K562 (cell line): ENCODE measurements at regions not wholly inside any gene's neighbourhood (a gene's known extent, or its start where the extent isn't known, plus 50 kb on each side); places are given as distances from the start of the nearest gene placed in this dataset.

ENCODE experiments used
- ATAC-seq: fragments of 200-7000 bp; cut with Tn5 transposase; 3 replicates; pipeline ENCODE4 v1.9.1; 2020; ENCODE audit warnings: moderate library complexity
- BruUV-seq: library from RNA; stranded (reverse); fragments of 400-500 nt; replicated peaks from 2 replicates; lab custom pipeline; 2021; lab: Mats Ljungman, UMichigan
- CTCF ChIA-PET: fragments of 300-600 bp; formaldehyde crosslinking; extraction: SDS; loops from one replicate; lab custom pipeline; 2021; ENCODE audit warnings: low intra/inter-chr PET ratio; lab: Yijun Ruan, JAX
- POLR2A ChIA-PET: fragments of 300-600, 350-650 bp; sonication (Branson Sonifier 250); formaldehyde crosslinking; extraction: SDS; loops from one replicate; lab custom pipeline; 2021; ENCODE audit warnings: antibody characterized with exemption, inconsistent platforms; lab: Yijun Ruan, JAX
- DNase-seq, 4 experiments: peaks; one replicate each; pipeline versions ENCODE4 v3.0.0 to v3.0.0-alpha.2; 2011 to 2018; ENCODE audit warnings: low spot score in 3 of 4, mixed read lengths in 3 of 4; ENCODE audit errors: extremely low read depth in 1 of 4
- FAIRE-seq: peaks from 2 replicates; lab custom pipeline; 2011; peaks lifted over from hg19 to GRCh38; lab: Jason Lieb, UNC
- H2AFZ ChIP-seq: 2 replicates; pipeline ENCODE4 v1.6.0; 2011; ENCODE audit warnings: low read depth, low read length, control low read depth, inconsistent platforms
- H3K27ac ChIP-seq: fragments of 200-600 bp; 3 replicates; pipeline ENCODE4 v1.8.0; 2011; ENCODE audit warnings: low read depth, mild to moderate bottlenecking, control low read depth, inconsistent platforms, low read length, moderate library complexity, mixed read lengths; ENCODE audit errors: extremely low read depth
- H3K27me3 ChIP-seq, 2 experiments: fragments of 300-600 bp in 1 of 2; 2 replicates in 1 of 2; 3 replicates in 1 of 2; pipeline versions ENCODE4 v1.6.0 to v1.8.0; 2011; ENCODE audit warnings: inconsistent platforms in 2 of 2, low read length in 2 of 2, mild to moderate bottlenecking in 1 of 2, mixed read lengths in 1 of 2, moderate library complexity in 1 of 2; ENCODE audit not compliant: control insufficient read depth in 2 of 2, insufficient read depth in 2 of 2
- H3K36me3 ChIP-seq: fragments of 300-600 bp; 3 replicates; pipeline ENCODE4 v1.8.0; 2011; ENCODE audit warnings: mild to moderate bottlenecking, low read length, inconsistent platforms; ENCODE audit not compliant: control insufficient read depth, insufficient read depth
- H3K4me1 ChIP-seq, 2 experiments: fragments of 200-600 bp in 1 of 2; replicated peaks in 1 of 2; 2 replicates in 1 of 2; 3 replicates in 1 of 2; pipeline versions ENCODE4 v1.5.1 to v1.8.0; 2011; ENCODE audit warnings: inconsistent platforms in 2 of 2, low read length in 2 of 2, mild to moderate bottlenecking in 1 of 2, mixed read lengths in 1 of 2, moderate library complexity in 1 of 2; ENCODE audit not compliant: control insufficient read depth in 2 of 2, insufficient read depth in 2 of 2
- H3K4me2 ChIP-seq: 2 replicates; pipeline ENCODE4 v1.6.1; 2011; ENCODE audit warnings: low read length, control low read depth, inconsistent platforms, mixed read lengths; ENCODE audit not compliant: insufficient read depth
- H3K4me3 ChIP-seq: fragments of 200-600 bp; sonication (generic), shearing (Covaris generic); 2 replicates; pipeline ENCODE4 v1.5.1; 2016; ENCODE audit warnings: control low read depth, inconsistent platforms
- H3K79me2 ChIP-seq: fragments of 200-600 bp; 3 replicates; pipeline ENCODE4 v1.8.0; 2011; ENCODE audit warnings: low read length, inconsistent platforms; ENCODE audit not compliant: control insufficient read depth, insufficient read depth
- H3K9ac ChIP-seq, 2 experiments: 2 replicates each; pipeline versions ENCODE4 v1.6.0 to v1.6.1; 2011; ENCODE audit warnings: low read depth in 2 of 2, low read length in 2 of 2, control low read depth in 1 of 2, inconsistent platforms in 1 of 2, mild to moderate bottlenecking in 1 of 2, mixed read lengths in 1 of 2; ENCODE audit not compliant: insufficient read depth in 1 of 2
- H3K9me1 ChIP-seq: one replicate; pipeline ENCODE4 v1.6.0; 2011; ENCODE audit warnings: inconsistent platforms, mild to moderate bottlenecking, low read length, moderate library complexity; ENCODE audit not compliant: control insufficient read depth, insufficient read depth
- H3K9me3 ChIP-seq: replicated peaks from 2 replicates; pipeline ENCODE4 v1.5.1; 2011; ENCODE audit warnings: low read depth, low read length, inconsistent platforms; ENCODE audit not compliant: control insufficient read depth, insufficient read depth
- H4K20me1 ChIP-seq: replicated peaks from 2 replicates; pipeline ENCODE4 v1.6.1; 2011; ENCODE audit warnings: low read length, inconsistent platforms, mixed read lengths; ENCODE audit not compliant: control insufficient read depth, insufficient read depth
- CAMTA2 ChIP-seq: fragments of 250-450 bp; sonication (Bioruptor Pico); conservative IDR thresholded peaks from 2 replicates; pipeline ENCODE4 v1.5.1; 2022
- HDAC8 ChIP-seq: fragments of 450-650 bp; IDR thresholded peaks from 2 replicates; pipeline ENCODE4 v1.6.1; 2016; ENCODE audit warnings: mild to moderate bottlenecking, missing genetic modification characterization, moderate library complexity, missing compliant biosample characterization
- MAFF ChIP-seq: IDR thresholded peaks from 2 replicates; pipeline ENCODE4 v1.6.1; 2012; ENCODE audit warnings: low read length, improper control_type of control experiment
- ZNF316 ChIP-seq: fragments of 450-650 bp; IDR thresholded peaks from 2 replicates; pipeline ENCODE4 v1.6.1; 2016
- ZNF408 ChIP-seq: fragments of 250-450 bp; sonication (Bioruptor Pico); IDR thresholded peaks from 2 replicates; pipeline ENCODE4 v1.4.0; 2020; ENCODE audit warnings: low read depth, mild to moderate bottlenecking, moderate library complexity
- WGBS: fragments of 100-300 bp; shearing (Covaris generic); methylation state at CpG from one replicate; pipeline ENCODE4 v1.1.6; 2016; ENCODE audit warnings: low coverage, mixed read lengths; ENCODE audit not compliant: insufficient coverage; ENCODE audit errors: missing lambda C conversion rate; 5-methylcytosine and 5-hydroxymethylcytosine counted together
- in situ Hi-C: fragments of 300-500 bp; cut with MboI; formaldehyde crosslinking; loops from 4 replicates; pipeline ENCODE4 v1.15.0; 2018; ENCODE audit warnings: inconsistent platforms, mixed read lengths
- intact Hi-C: fragments of 100-400 bp; cut with micrococcal nuclease; formaldehyde crosslinking; loops from 2 replicates; pipeline ENCODE4 v1.14.2; 2022
- TF ChIP-seq, protein P1 (sequence below): fragments of 450-650 bp; formaldehyde crosslinking; IDR thresholded peaks from 2 replicates; pipeline ENCODE4 v1.4.0; 2020; ENCODE audit warnings: mild to moderate bottlenecking, mixed read lengths

DNA sequence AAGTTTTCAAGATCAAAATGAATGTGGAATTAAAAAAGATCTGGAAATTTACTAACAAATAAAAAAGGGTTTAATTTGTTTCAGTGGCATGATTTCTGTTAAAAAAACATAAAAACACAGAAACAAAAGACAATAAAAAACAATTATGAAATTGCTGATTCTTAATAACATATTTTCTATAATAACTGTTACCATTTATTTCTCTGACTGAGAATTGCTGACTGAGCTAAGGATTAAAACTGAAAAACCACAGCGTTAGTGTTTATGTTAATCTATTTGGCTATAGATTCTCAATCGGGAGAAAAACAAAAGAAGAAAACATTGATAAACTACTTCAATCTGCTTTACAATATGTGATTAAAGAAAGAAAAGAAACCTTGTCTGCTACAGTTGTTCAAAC lies 678.6 kb upstream of the ZEB2 start:
- no peaks in the 10 kb centered on the region for H3K36me3 ChIP-seq
- no peaks in the 10 kb centered on the region for H3K4me1 ChIP-seq
- H3K4me3 ChIP-seq = no peak overlapping the region
- intact Hi-C loops (no loop called here), in situ Hi-C loops (no loop called here)
- CTCF ChIA-PET = no interaction called here
- H3K79me2 ChIP-seq = no peaks in the 10 kb centered on the region
- H3K9ac ChIP-seq = no peak overlapping the region
- H3K27me3 ChIP-seq = no peaks in the 10 kb centered on the region
- peak overlapping the region; percentile 73 for H2AFZ ChIP-seq
- H3K9me3 ChIP-seq = no peaks in the 10 kb centered on the region
- DNase-seq (no peak), ATAC-seq (no peak), FAIRE-seq (no peak)
- WGBS = 54% methylated on average over 2 of the region's 2 CpGs
- no peaks in the 10 kb centered on the region for H4K20me1 ChIP-seq
- BruUV-seq = no TSS peak
- no peak overlapping the region for H3K27ac ChIP-seq
- POLR2A ChIA-PET = interaction anchor here (1.0 to 1.4 kb wide), 2 partner anchors 13 to 17 kb away, joined by 3 read pairs; no protein-coding TSS in a partner anchor
- no peak for TF ChIP-seq HDAC8
- TF ChIP-seq MAFF = 0 out of 2 replicates have a peak, but pooled peaks have one; percentile 5
- peak; percentile 54 for TF ChIP-seq ZNF316
- no peak overlapping the region for H3K4me2 ChIP-seq
- no peaks in the 10 kb centered on the region for H3K9me1 ChIP-seq

DNA sequence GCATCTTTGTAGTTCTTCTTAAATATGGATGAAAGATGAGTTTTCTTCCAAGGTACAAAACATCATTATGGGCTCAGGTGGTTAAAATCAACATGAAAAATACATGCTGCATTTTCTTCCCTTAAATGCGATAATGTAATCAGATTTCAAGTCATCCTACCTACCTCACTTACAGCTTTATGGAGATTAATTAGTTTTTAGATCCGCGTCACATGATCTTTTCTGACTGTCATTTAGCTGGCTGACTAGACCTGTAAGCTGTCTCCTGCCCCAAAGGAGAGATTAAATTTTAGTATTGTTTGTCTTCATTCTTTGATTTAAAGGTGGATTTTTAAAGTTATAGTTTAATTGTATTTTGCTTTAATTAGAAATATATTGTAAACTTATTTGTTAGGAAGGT lies 678.0 kb upstream of the ZEB2 start:
- Histone ChIP-seq H3K27me3 (no peaks in the 10 kb centered on the region), H3K27ac (no peak overlapping the region), H4K20me1 (no peaks in the 10 kb centered on the region), H3K4me3 (no peak overlapping the region), H3K4me1 (no peaks in the 10 kb centered on the region), H3K9me3 (no peaks in the 10 kb centered on the region), H3K4me2 (no peak overlapping the region), H3K36me3 (no peaks in the 10 kb centered on the region), H3K9me1 (no peaks in the 10 kb centered on the region), H3K9ac (no peak overlapping the region), H2AFZ (no peak overlapping the region), H3K79me2 (no peaks in the 10 kb centered on the region)
- FAIRE-seq = no peak
- DNase-seq = no peak
- no TSS peak for BruUV-seq
- POLR2A ChIA-PET = interaction anchor here (1.0 to 1.4 kb wide), 2 partner anchors 13 to 16 kb away, joined by 3 read pairs; no protein-coding TSS in a partner anchor
- no peak for ATAC-seq
- 66% methylated on average over 3 of the region's 3 CpGs for WGBS
- in situ Hi-C loops = no loop called here
- TF ChIP-seq, protein P1, sequence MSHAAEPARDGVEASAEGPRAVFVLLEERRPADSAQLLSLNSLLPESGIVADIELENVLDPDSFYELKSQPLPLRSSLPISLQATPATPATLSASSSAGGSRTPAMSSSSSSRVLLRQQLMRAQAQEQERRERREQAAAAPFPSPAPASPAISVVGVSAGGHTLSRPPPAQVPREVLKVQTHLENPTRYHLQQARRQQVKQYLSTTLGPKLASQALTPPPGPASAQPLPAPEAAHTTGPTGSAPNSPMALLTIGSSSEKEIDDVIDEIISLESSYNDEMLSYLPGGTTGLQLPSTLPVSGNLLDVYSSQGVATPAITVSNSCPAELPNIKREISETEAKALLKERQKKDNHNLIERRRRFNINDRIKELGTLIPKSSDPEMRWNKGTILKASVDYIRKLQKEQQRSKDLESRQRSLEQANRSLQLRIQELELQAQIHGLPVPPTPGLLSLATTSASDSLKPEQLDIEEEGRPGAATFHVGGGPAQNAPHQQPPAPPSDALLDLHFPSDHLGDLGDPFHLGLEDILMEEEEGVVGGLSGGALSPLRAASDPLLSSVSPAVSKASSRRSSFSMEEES (CRISPR knock-in tag) = peak; percentile 60
- TF ChIP-seq ZNF408 (CRISPR knock-in tag) (no peak), CAMTA2 (no peak)
- CTCF ChIA-PET = no interaction called here
- intact Hi-C loops = no loop called here
